Activated naive CD4-positive, alpha-beta T cell treated with anti-CD3 and anti-CD28 coated beads for 36 hours (primary cell): ENCODE measurements at regions not wholly inside any gene's neighbourhood (a gene's known extent, or its start where the extent isn't known, plus 50 kb on each side); places are given as distances from the start of the nearest gene placed in this dataset.

Experiments
- CTCF ChIA-PET: fragments of 350-600 bp; sonication (Branson Sonifier 250); formaldehyde crosslinking; loops from one replicate; lab custom pipeline; 2021; ENCODE audit warnings: antibody characterized with exemption; lab: Charles Lee
- DNase-seq: peaks from one replicate; pipeline ENCODE4 v3.0.0-alpha.2; 2020
- H3K27ac Mint-ChIP-seq: one replicate; pipeline ENCODE4 v1.8.0; 2021; ENCODE audit warnings: mild to moderate bottlenecking, mixed read lengths
- H3K27me3 Mint-ChIP-seq: one replicate; pipeline ENCODE4 v1.8.0; 2021; ENCODE audit warnings: low read depth, mixed read lengths
- H3K36me3 Mint-ChIP-seq: one replicate; pipeline ENCODE4 v1.8.0; 2021; ENCODE audit warnings: low read depth, mixed read lengths
- H3K4me1 Mint-ChIP-seq: one replicate; pipeline ENCODE4 v1.8.0; 2021; ENCODE audit warnings: low read depth, mixed read lengths
- H3K4me3 Mint-ChIP-seq: one replicate; pipeline ENCODE4 v1.8.0; 2021; ENCODE audit warnings: mild to moderate bottlenecking, moderate library complexity, mixed read lengths
- H3K9me3 Mint-ChIP-seq: one replicate; pipeline ENCODE4 v1.8.0; 2021; ENCODE audit warnings: mixed read lengths
- intact Hi-C: fragments of 100-400 bp; cut with micrococcal nuclease; formaldehyde crosslinking; loops from one replicate; pipeline ENCODE4 v1.15.1; 2023

DNA sequence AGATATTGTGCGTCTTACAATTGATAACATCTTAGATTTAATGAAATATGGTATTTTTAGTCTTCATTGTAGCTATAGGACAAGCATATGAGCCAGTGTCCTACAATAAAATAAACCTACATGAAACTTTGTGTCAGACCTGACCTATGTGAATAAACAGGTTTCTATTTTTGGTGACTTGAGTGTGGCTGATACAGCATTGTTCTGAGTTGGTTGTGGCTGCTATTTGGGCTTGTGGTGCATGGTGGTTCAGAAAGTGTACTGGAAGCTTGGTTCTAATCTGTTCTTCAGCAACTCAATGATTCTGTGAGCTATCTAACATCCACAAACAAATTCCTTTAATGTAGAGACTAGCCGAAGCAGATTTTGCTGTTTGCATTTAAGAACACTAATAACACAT, 64.9 kb upstream of the MAP2 start:
- CTCF ChIA-PET = no interaction called here
- no peaks in the 10 kb centered on the region for H3K4me1 Mint-ChIP-seq
- H3K27ac Mint-ChIP-seq = no peak overlapping the region

DNA sequence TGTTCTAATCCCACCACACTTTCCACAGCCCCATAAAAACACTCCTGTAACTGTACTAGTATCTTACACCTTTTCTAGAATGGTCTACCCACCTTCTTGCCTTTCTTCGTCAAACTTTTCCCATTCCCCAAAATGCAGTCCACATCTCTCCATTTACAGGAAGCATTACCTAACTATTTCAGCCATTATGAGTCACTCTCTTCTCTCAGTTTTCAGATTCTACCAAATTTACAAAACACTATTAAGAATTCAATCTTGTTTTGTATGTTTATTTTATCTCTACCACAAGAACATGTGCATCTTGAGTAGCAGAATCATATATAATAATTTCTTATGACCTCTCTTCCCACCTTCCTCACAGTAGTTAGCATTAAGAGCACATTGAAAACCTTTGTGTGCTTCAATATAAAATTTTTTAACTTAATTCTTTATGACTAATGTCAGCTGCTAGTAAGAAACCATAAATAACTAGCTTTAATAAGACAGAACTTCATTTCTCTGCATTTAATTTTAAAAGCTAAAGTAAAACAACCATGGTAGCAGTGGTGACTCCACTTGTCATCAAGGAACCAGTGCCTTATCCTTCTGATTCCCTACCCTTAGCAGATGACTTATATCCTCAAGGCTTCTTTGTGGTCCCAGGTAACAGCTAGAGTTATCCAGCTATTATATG, 56.6 kb upstream of the MAP2 start:
- Mint-ChIP-seq H3K4me3 (no peak overlapping the region), H3K4me1 (no peaks in the 10 kb centered on the region), H3K36me3 (no peaks in the 10 kb centered on the region), H3K9me3 (peaks cover 7% of the 10 kb centered on the region), H3K27me3 (peaks cover 5% of the 10 kb centered on the region), H3K27ac (no peak overlapping the region)
- DNase-seq = no peak
- CTCF ChIA-PET = interaction anchor here (1.3 kb wide), 1 partner anchor 57 kb away, joined by 4 read pairs; the partner anchor contains the start of gene MAP2
- intact Hi-C loops = no loop called here

More for the DNA sequence above, 64.9 kb upstream of the MAP2 start:
- Mint-ChIP-seq H3K9me3 (no peaks in the 10 kb centered on the region), H3K27me3 (peaks cover 1% of the 10 kb centered on the region), H3K4me3 (no peak overlapping the region), H3K36me3 (no peaks in the 10 kb centered on the region)
- no peak for DNase-seq
- intact Hi-C loops = no loop called here

DNA sequence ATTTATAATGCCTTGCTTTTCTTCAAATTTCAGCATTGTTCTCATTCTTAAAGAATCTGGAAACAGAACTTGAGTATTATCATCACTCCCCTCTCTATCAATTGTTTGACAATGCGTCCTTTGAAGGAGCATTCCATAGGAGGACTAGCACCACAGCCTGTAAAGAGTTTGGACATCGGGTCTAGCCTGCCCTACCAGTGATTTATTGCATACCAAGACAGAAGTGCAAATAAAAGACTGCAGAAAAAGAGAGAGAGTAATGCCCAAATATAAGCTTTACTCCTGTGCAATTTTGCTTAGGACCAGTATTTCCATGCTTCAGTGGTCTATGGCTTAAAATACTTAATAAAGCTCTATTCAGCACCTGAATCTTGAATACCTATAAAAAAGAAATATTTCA, 55.4 kb upstream of the MAP2 start:
- CTCF ChIA-PET = no interaction called here
- H3K27ac Mint-ChIP-seq = no peak overlapping the region
- intact Hi-C loops = no loop called here
- no peak overlapping the region for H3K4me3 Mint-ChIP-seq
- no peaks in the 10 kb centered on the region for H3K4me1 Mint-ChIP-seq
- H3K36me3 Mint-ChIP-seq = no peaks in the 10 kb centered on the region
- DNase-seq = no peak
- peaks cover 12% of the 10 kb centered on the region for H3K9me3 Mint-ChIP-seq
- peaks cover 5% of the 10 kb centered on the region for H3K27me3 Mint-ChIP-seq

DNA sequence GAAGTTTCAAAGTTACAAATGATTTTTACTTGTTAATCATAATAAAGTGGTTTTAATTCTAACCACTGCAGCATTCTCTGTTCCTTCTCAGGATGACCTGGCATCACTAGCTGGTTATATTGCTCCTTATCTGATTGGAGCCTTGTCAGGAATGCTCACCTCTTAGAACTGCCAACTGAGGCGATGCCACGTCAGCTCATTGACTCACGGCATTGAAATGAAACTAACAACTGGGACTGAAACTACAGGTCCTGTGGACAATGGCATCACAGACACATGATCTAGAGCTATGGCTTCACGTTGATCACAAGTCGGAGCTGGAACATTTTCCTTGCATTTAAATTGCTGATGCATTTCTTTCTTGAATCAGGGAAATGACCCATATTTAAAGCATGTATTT, 54.9 kb upstream of the MAP2 start:
- Mint-ChIP-seq H3K9me3 (peaks cover 12% of the 10 kb centered on the region), H3K27ac (no peak overlapping the region), H3K4me3 (no peak overlapping the region), H3K36me3 (no peaks in the 10 kb centered on the region), H3K27me3 (peaks cover 5% of the 10 kb centered on the region), H3K4me1 (no peaks in the 10 kb centered on the region)
- CTCF ChIA-PET = no interaction called here
- peak; percentile 9 for DNase-seq
- intact Hi-C loops = no loop called here

DNA sequence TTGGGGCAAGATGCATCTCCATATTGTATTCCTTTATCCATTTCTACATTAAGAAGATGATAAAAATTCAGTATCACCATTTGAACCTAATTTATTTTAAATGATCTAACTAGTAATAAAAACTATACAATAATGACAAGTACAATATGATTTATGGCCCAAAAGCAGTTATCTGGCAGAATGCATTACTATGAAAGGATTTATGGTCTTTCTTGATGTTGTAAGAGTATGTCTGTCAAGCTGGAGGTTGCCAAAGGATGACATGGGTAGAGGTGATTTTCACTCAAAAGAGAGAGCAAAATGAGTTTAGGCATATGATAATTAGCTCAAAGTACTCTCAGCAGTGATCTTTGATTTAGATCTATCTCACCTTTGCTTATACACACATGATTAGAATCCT, 54.2 kb upstream of the MAP2 start:
- no peak for DNase-seq
- H3K4me1 Mint-ChIP-seq = no peaks in the 10 kb centered on the region
- H3K36me3 Mint-ChIP-seq = no peaks in the 10 kb centered on the region
- intact Hi-C loops = no loop called here
- no peak overlapping the region for H3K4me3 Mint-ChIP-seq
- peaks cover 5% of the 10 kb centered on the region for H3K27me3 Mint-ChIP-seq
- CTCF ChIA-PET = no interaction called here
- no peak overlapping the region for H3K27ac Mint-ChIP-seq
- peaks cover 18% of the 10 kb centered on the region for H3K9me3 Mint-ChIP-seq

DNA sequence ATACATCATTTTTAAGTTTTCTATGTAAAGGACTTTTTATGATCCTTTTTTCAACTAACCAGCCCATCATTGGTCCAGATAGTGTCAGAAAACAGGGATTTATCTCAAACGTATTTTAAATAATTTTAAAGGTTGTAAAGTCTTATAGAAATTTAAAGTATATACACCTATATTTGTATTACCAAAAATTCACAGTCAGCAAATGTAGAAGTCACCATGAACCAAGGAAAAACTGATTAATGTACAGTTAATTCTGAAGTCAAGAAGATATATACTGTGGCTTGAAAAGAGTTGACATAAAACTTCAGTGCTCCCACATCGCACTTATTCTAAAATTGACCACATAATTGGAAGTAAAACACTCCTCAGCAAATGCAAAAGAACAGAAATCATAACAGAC, 52.4 kb upstream of the MAP2 start:
- Mint-ChIP-seq H3K4me1 (no peaks in the 10 kb centered on the region), H3K27ac (no peak overlapping the region), H3K4me3 (no peak overlapping the region), H3K9me3 (peaks cover 31% of the 10 kb centered on the region), H3K36me3 (no peaks in the 10 kb centered on the region), H3K27me3 (peaks cover 3% of the 10 kb centered on the region)
- intact Hi-C loops = no loop called here
- CTCF ChIA-PET = no interaction called here
- no peak for DNase-seq
